SIG-M5 treated with dmso at 0.1 percent for 504 hours (cell line): ENCODE measurements at regions not wholly inside any gene's neighbourhood (a gene's known extent, or its start where the extent isn't known, plus 50 kb on each side); places are given as distances from the start of the nearest gene placed in this dataset.
A peak's percentile ranks its signal among the peaks of the same experiment; 100 is the strongest.
"Not testable (repeated sequence)": the region's sequence is repeated elsewhere in the genome, so short reads cannot be mapped to it uniquely, and the experiment has no call there.

Source experiments
- DNase-seq: peaks from one replicate; lab custom pipeline; 2025; ENCODE audit not compliant: unreplicated experiment; lab: John Stamatoyannopoulos, UW

GRCh38 chr3:178967177-178967532 is 104.5 kb downstream of the ZMAT3 start:
- no peak for DNase-seq

- DNase-seq: peak; percentile 34
These were observed 105.1 kb downstream of the ZMAT3 start for GRCh38 chr3:178966299-178967176.

- DNase-seq: no peak
These were observed 107.1 kb downstream of the ZMAT3 start for GRCh38 chr3:178964551-178964950.

GRCh38 chr3:178960918-178961317 is 110.7 kb downstream of the ZMAT3 start:
- no peak for DNase-seq

- no peak for DNase-seq
These were observed 111.4 kb downstream of the ZMAT3 start for GRCh38 chr3:178960181-178960580.

GRCh38 chr3:178950676-178951075 is 120.9 kb downstream of the ZMAT3 start:
- DNase-seq: no peak

- DNase-seq: no peak
These were observed 121.7 kb downstream of the ZMAT3 start for GRCh38 chr3:178949896-178950295.

GRCh38 chr3:178948546-178948945 is 123.1 kb downstream of the ZMAT3 start:
- no peak for DNase-seq

- no peak for DNase-seq
These were observed 123.9 kb downstream of the ZMAT3 start for GRCh38 chr3:178947738-178948137.

- not testable (repeated sequence) for DNase-seq
These were observed 129.3 kb downstream of the ZMAT3 start for GRCh38 chr3:178942261-178942660.

GRCh38 chr3:178930116-178930515 is 141.5 kb downstream of the ZMAT3 start:
- DNase-seq: no peak

- no peak for DNase-seq
These were observed 155.4 kb downstream of the ZMAT3 start for GRCh38 chr3:178916223-178916622.

- no peak for DNase-seq
These were observed 156.2 kb downstream of the ZMAT3 start for GRCh38 chr3:178915365-178915764.

- no peak for DNase-seq
These were observed 164.5 kb downstream of the ZMAT3 start for GRCh38 chr3:178907081-178907480.

- no peak for DNase-seq
These were observed 170.4 kb downstream of the ZMAT3 start for GRCh38 chr3:178901204-178901603.

GRCh38 chr3:178900029-178900646 is 171.5 kb downstream of the ZMAT3 start:
- DNase-seq: no peak

GRCh38 chr3:178895178-178895789 is 176.3 kb downstream of the ZMAT3 start:
- no peak for DNase-seq
